ENCODE measurements at regions not wholly inside any gene's neighbourhood (a gene's known extent, or its start where the extent isn't known, plus 50 kb on each side); places are given as distances from the start of the nearest gene placed in this dataset.

GRCh38 chr2:153163055-153163454 is 315.5 kb downstream of the RPRM start:
- H3K27ac ChIP-seq (ENCODE audit: low read depth, low read length) = no peak overlapping the region
- no peak overlapping the region for H3K9ac ChIP-seq (ENCODE audit: low read depth in 1 of 3, low read length in 3 of 3)
- no peaks in the 10 kb centered on the region for H3K9me3 ChIP-seq (ENCODE audit: control insufficient read depth in 3 of 3, low read length in 3 of 3)
- no peaks in the 10 kb centered on the region for H3K36me3 ChIP-seq (ENCODE audit: control insufficient read depth in 3 of 3, insufficient read depth in 3 of 3, low read length in 3 of 3)
- no peaks in the 10 kb centered on the region for H3K27me3 ChIP-seq (ENCODE audit: control insufficient read depth in 3 of 3, insufficient read depth in 3 of 3, low read length in 3 of 3)
- H3K4me3 ChIP-seq (ENCODE audit: low read length in 3 of 3) = no peak overlapping the region
- no peaks in the 10 kb centered on the region for H3K4me1 ChIP-seq (ENCODE audit: control insufficient read depth in 3 of 3, insufficient read depth in 3 of 3, low read length in 3 of 3)

- Histone ChIP-seq H3K4me3 (ENCODE audit: low read length in 3 of 3) (no peak overlapping the region), H3K9me3 (ENCODE audit: control insufficient read depth in 3 of 3, low read length in 3 of 3) (no peaks in the 10 kb centered on the region), H3K4me1 (ENCODE audit: control insufficient read depth in 3 of 3, insufficient read depth in 3 of 3, low read length in 3 of 3) (no peaks in the 10 kb centered on the region), H3K27ac (ENCODE audit: low read depth, low read length) (no peak overlapping the region), H3K36me3 (ENCODE audit: control insufficient read depth in 3 of 3, insufficient read depth in 3 of 3, low read length in 3 of 3) (no peaks in the 10 kb centered on the region), H3K27me3 (ENCODE audit: control insufficient read depth in 3 of 3, insufficient read depth in 3 of 3, low read length in 3 of 3) (no peaks in the 10 kb centered on the region), H3K9ac (ENCODE audit: low read depth in 1 of 3, low read length in 3 of 3) (no peak overlapping the region)
Measured at GRCh38 chr2:153156743-153157142, 321.8 kb downstream of the RPRM start.

DNA sequence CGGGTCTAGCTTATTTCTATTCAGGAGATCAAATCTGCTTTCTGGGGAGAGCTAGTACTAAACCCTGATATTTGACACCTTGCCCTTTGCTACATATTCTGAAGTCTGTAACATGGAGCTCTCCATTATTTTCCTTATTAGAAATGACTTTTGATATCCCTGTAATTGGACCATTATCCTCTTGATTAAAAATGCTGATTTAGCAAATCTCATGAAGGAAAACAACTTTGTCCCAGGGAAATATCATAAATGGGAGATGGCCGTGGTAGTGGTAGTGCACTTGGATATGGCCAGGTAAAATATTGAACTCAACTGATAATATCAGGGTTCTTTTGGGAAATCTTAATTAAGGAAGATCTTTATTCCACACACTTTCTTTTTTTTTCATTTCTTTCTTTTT is 326.5 kb downstream of the RPRM start:
- no peaks in the 10 kb centered on the region for H3K9me3 ChIP-seq (ENCODE audit: control insufficient read depth in 3 of 3, low read length in 3 of 3)
- H3K4me3 ChIP-seq (ENCODE audit: low read length in 3 of 3) = no peak overlapping the region
- no peaks in the 10 kb centered on the region for H3K27me3 ChIP-seq (ENCODE audit: control insufficient read depth in 3 of 3, insufficient read depth in 3 of 3, low read length in 3 of 3)
- H3K36me3 ChIP-seq (ENCODE audit: control insufficient read depth in 3 of 3, insufficient read depth in 3 of 3, low read length in 3 of 3) = no peaks in the 10 kb centered on the region
- no peak overlapping the region for H3K9ac ChIP-seq (ENCODE audit: low read depth in 1 of 3, low read length in 3 of 3)
- no peak overlapping the region for H3K27ac ChIP-seq (ENCODE audit: low read depth, low read length)
- H3K4me1 ChIP-seq (ENCODE audit: control insufficient read depth in 3 of 3, insufficient read depth in 3 of 3, low read length in 3 of 3) = no peaks in the 10 kb centered on the region

DNA sequence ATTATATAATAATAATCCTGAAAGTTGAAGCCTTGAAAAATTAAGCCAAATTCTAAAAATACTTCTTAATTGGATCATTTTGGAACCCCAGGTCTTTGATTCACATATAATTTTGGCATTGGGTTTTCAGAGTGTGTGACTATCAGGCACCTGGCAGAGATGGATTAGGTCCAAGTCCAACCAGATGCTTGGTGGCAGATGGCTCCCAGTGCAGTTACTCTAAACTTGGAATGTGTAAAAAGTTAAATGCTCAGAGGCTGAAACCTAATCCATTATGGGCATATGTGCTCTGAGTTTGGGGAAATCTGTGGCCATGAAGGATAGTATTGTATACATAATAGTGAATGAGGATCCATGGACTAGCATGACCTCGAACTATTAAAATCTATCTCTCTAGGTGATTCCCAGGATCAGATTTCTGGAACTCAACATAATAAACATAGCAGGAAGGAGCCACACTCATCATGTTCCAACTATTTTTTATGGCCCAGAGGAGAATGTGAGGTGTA is 333.0 kb downstream of the RPRM start:
- Histone ChIP-seq H3K36me3 (ENCODE audit: control insufficient read depth in 3 of 3, insufficient read depth in 3 of 3, low read length in 3 of 3) (no peaks in the 10 kb centered on the region), H3K4me3 (ENCODE audit: low read length in 3 of 3) (no peak overlapping the region), H3K27me3 (ENCODE audit: control insufficient read depth in 3 of 3, insufficient read depth in 3 of 3, low read length in 3 of 3) (no peaks in the 10 kb centered on the region), H3K4me1 (ENCODE audit: control insufficient read depth in 3 of 3, insufficient read depth in 3 of 3, low read length in 3 of 3) (no peaks in the 10 kb centered on the region), H3K27ac (ENCODE audit: low read depth, low read length) (no peak overlapping the region), H3K9ac (ENCODE audit: low read depth in 1 of 3, low read length in 3 of 3) (no peak overlapping the region), H3K9me3 (ENCODE audit: control insufficient read depth in 3 of 3, low read length in 3 of 3) (no peaks in the 10 kb centered on the region)

DNA sequence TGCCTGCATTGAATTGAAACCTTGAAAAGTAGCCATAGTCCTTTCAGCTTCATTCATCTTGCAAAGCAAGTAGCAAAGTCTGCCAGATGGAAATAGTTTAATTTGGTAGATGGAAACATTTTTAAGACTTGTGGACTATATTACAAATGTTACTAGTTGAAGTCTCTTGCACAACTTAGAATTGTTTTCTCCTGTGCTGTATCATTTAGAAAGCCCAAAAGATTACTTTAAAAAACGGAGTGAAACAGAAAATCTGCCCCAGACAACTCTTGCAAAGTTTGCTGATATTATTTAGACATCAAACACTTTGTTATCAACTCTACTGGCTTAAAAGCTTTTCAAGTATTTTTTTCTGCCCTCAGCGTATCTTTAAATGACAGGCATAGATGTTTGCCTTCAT is 335.0 kb downstream of the RPRM start:
- no peaks in the 10 kb centered on the region for H3K9me3 ChIP-seq (ENCODE audit: control insufficient read depth in 3 of 3, low read length in 3 of 3)
- no peak overlapping the region for H3K9ac ChIP-seq (ENCODE audit: low read depth in 1 of 3, low read length in 3 of 3)
- no peaks in the 10 kb centered on the region for H3K27me3 ChIP-seq (ENCODE audit: control insufficient read depth in 3 of 3, insufficient read depth in 3 of 3, low read length in 3 of 3)

DNA sequence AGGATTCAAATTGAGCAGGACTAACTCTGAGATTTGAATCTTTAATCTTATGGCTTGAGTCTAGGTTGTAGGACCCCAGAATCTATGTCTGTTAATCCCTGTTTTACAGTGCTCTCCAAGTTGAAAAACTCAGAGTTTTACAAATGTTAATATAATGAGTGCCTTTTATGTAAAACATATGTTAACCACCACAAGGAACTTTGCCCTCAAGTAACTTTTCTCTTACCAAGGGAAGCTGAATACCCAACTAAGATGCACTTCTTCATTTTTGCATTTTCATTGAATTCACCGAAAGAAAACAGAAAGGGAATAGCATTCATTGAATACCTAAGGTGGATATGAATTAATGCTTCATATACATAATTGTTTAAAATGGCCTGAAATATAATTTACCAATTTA is 338.1 kb downstream of the RPRM start:
- Histone ChIP-seq H3K9ac (ENCODE audit: low read depth in 1 of 3, low read length in 3 of 3) (no peak overlapping the region), H3K9me3 (ENCODE audit: control insufficient read depth in 3 of 3, low read length in 3 of 3) (no peaks in the 10 kb centered on the region), H3K27me3 (ENCODE audit: control insufficient read depth in 3 of 3, insufficient read depth in 3 of 3, low read length in 3 of 3) (no peaks in the 10 kb centered on the region), H3K36me3 (ENCODE audit: control insufficient read depth in 3 of 3, insufficient read depth in 3 of 3, low read length in 3 of 3) (no peaks in the 10 kb centered on the region), H3K4me1 (ENCODE audit: control insufficient read depth in 3 of 3, insufficient read depth in 3 of 3, low read length in 3 of 3) (no peaks in the 10 kb centered on the region), H3K27ac (ENCODE audit: low read depth, low read length) (no peak overlapping the region), H3K4me3 (ENCODE audit: low read length in 3 of 3) (no peak overlapping the region)

More for the DNA sequence above, 335.0 kb downstream of the RPRM start:
- H3K4me3 ChIP-seq (ENCODE audit: low read length in 3 of 3) = no peak overlapping the region
- no peaks in the 10 kb centered on the region for H3K4me1 ChIP-seq (ENCODE audit: control insufficient read depth in 3 of 3, insufficient read depth in 3 of 3, low read length in 3 of 3)
- H3K27ac ChIP-seq (ENCODE audit: low read depth, low read length) = no peak overlapping the region
- H3K36me3 ChIP-seq (ENCODE audit: control insufficient read depth in 3 of 3, insufficient read depth in 3 of 3, low read length in 3 of 3) = no peaks in the 10 kb centered on the region

GRCh38 chr2:153138651-153139375 is 339.7 kb downstream of the RPRM start:
- no peak overlapping the region for H3K4me3 ChIP-seq (ENCODE audit: low read length in 3 of 3)
- no peaks in the 10 kb centered on the region for H3K36me3 ChIP-seq (ENCODE audit: control insufficient read depth in 3 of 3, insufficient read depth in 3 of 3, low read length in 3 of 3)
- no peaks in the 10 kb centered on the region for H3K27me3 ChIP-seq (ENCODE audit: control insufficient read depth in 3 of 3, insufficient read depth in 3 of 3, low read length in 3 of 3)
- no peak overlapping the region for H3K27ac ChIP-seq (ENCODE audit: low read depth, low read length)
- no peaks in the 10 kb centered on the region for H3K9me3 ChIP-seq (ENCODE audit: control insufficient read depth in 3 of 3, low read length in 3 of 3)
- no peaks in the 10 kb centered on the region for H3K4me1 ChIP-seq (ENCODE audit: control insufficient read depth in 3 of 3, insufficient read depth in 3 of 3, low read length in 3 of 3)
- no peak overlapping the region for H3K9ac ChIP-seq (ENCODE audit: low read depth in 1 of 3, low read length in 3 of 3)

GRCh38 chr2:153136216-153136615 is 342.3 kb downstream of the RPRM start:
- Histone ChIP-seq H3K9ac (ENCODE audit: low read depth in 1 of 3, low read length in 3 of 3) (no peak overlapping the region), H3K36me3 (ENCODE audit: control insufficient read depth in 3 of 3, insufficient read depth in 3 of 3, low read length in 3 of 3) (no peaks in the 10 kb centered on the region), H3K27ac (ENCODE audit: low read depth, low read length) (no peak overlapping the region), H3K27me3 (ENCODE audit: control insufficient read depth in 3 of 3, insufficient read depth in 3 of 3, low read length in 3 of 3) (no peaks in the 10 kb centered on the region), H3K9me3 (ENCODE audit: control insufficient read depth in 3 of 3, low read length in 3 of 3) (no peaks in the 10 kb centered on the region), H3K4me3 (ENCODE audit: low read length in 3 of 3) (no peak overlapping the region), H3K4me1 (ENCODE audit: control insufficient read depth in 3 of 3, insufficient read depth in 3 of 3, low read length in 3 of 3) (no peaks in the 10 kb centered on the region)

GRCh38 chr2:153134725-153135124 is 343.8 kb downstream of the RPRM start:
- no peaks in the 10 kb centered on the region for H3K9me3 ChIP-seq (ENCODE audit: control insufficient read depth in 3 of 3, low read length in 3 of 3)
- no peaks in the 10 kb centered on the region for H3K4me1 ChIP-seq (ENCODE audit: control insufficient read depth in 3 of 3, insufficient read depth in 3 of 3, low read length in 3 of 3)
- no peak overlapping the region for H3K9ac ChIP-seq (ENCODE audit: low read depth in 1 of 3, low read length in 3 of 3)
- no peak overlapping the region for H3K4me3 ChIP-seq (ENCODE audit: low read length in 3 of 3)
- H3K27ac ChIP-seq (ENCODE audit: low read depth, low read length) = no peak overlapping the region
- H3K27me3 ChIP-seq (ENCODE audit: control insufficient read depth in 3 of 3, insufficient read depth in 3 of 3, low read length in 3 of 3) = no peaks in the 10 kb centered on the region
- H3K36me3 ChIP-seq (ENCODE audit: control insufficient read depth in 3 of 3, insufficient read depth in 3 of 3, low read length in 3 of 3) = no peaks in the 10 kb centered on the region

GRCh38 chr2:153133716-153134115 is 344.8 kb downstream of the RPRM start:
- Histone ChIP-seq H3K4me3 (ENCODE audit: low read length in 3 of 3) (no peak overlapping the region), H3K9me3 (ENCODE audit: control insufficient read depth in 3 of 3, low read length in 3 of 3) (no peaks in the 10 kb centered on the region), H3K27ac (ENCODE audit: low read depth, low read length) (no peak overlapping the region), H3K4me1 (ENCODE audit: control insufficient read depth in 3 of 3, insufficient read depth in 3 of 3, low read length in 3 of 3) (no peaks in the 10 kb centered on the region), H3K36me3 (ENCODE audit: control insufficient read depth in 3 of 3, insufficient read depth in 3 of 3, low read length in 3 of 3) (no peaks in the 10 kb centered on the region), H3K27me3 (ENCODE audit: control insufficient read depth in 3 of 3, insufficient read depth in 3 of 3, low read length in 3 of 3) (no peaks in the 10 kb centered on the region), H3K9ac (ENCODE audit: low read depth in 1 of 3, low read length in 3 of 3) (no peak overlapping the region)
